Endodermal cell (in vitro differentiated cells): ENCODE measurements at regions not wholly inside any gene's neighbourhood (a gene's known extent, or its start where the extent isn't known, plus 50 kb on each side); places are given as distances from the start of the nearest gene placed in this dataset.
"Not testable (repeated sequence)": the region's sequence is repeated elsewhere in the genome, so short reads cannot be mapped to it uniquely, and the experiment has no call there.

Experiments used
- DNase-seq: peaks from one replicate; pipeline ENCODE4 v3.0.0-alpha.2; 2017
- H3K27ac ChIP-seq: 2 replicates; pipeline ENCODE4 v1.5.1; 2013; ENCODE audit warnings: mild to moderate bottlenecking, low read depth, low read length, moderate library complexity
- H3K27me3 ChIP-seq: 2 replicates; pipeline ENCODE4 v1.6.1; 2013; ENCODE audit warnings: mild to moderate bottlenecking, low read length, moderate library complexity; ENCODE audit not compliant: insufficient read depth, control insufficient read depth, poor library complexity, severe bottlenecking
- H3K36me3 ChIP-seq: 2 replicates; pipeline ENCODE4 v1.7.0; 2013; ENCODE audit warnings: mild to moderate bottlenecking, low read length, moderate library complexity; ENCODE audit not compliant: control insufficient read depth, insufficient read depth
- H3K4me1 ChIP-seq: one replicate; pipeline ENCODE4 v1.7.0; 2013; ENCODE audit warnings: low read length; ENCODE audit not compliant: control insufficient read depth, insufficient read depth
- H3K4me3 ChIP-seq: 2 replicates; pipeline ENCODE4 v1.5.1; 2013; ENCODE audit warnings: mild to moderate bottlenecking, low read length, moderate library complexity
- H3K9ac ChIP-seq: 2 replicates; pipeline ENCODE4 v1.6.1; 2013; ENCODE audit warnings: mild to moderate bottlenecking, low read length, moderate library complexity; ENCODE audit not compliant: poor library complexity, severe bottlenecking; ENCODE audit errors: extremely low read depth
- H3K9me3 ChIP-seq: 2 replicates; pipeline ENCODE4 v1.6.1; 2013; ENCODE audit warnings: mild to moderate bottlenecking, low read length, moderate library complexity; ENCODE audit not compliant: control insufficient read depth
- H3K27ac Mint-ChIP-seq: 2 replicates; pipeline ENCODE4 v1.8.0; 2020; ENCODE audit warnings: mixed read lengths
- H3K27me3 Mint-ChIP-seq: 2 replicates; pipeline ENCODE4 v1.8.0; 2021; ENCODE audit warnings: mild to moderate bottlenecking, mixed read lengths; ENCODE audit not compliant: insufficient read depth
- H3K36me3 Mint-ChIP-seq: 2 replicates; pipeline ENCODE4 v1.8.0; 2020; ENCODE audit warnings: low read depth, mixed read lengths
- H3K4me1 Mint-ChIP-seq: 2 replicates; pipeline ENCODE4 v1.8.0; 2020; ENCODE audit warnings: mixed read lengths
- H3K4me3 Mint-ChIP-seq: 2 replicates; pipeline ENCODE4 v1.8.0; 2020; ENCODE audit warnings: mild to moderate bottlenecking, moderate library complexity, mixed read lengths
- H3K9me3 Mint-ChIP-seq: 2 replicates; pipeline ENCODE4 v1.8.0; 2020; ENCODE audit warnings: mild to moderate bottlenecking, mixed read lengths
- WGBS, 2 experiments: methylation state at CpG; one replicate each; pipeline versions ENCODE4 v1.1.5 to v1.1.7; 2013; ENCODE audit warnings: missing lambda C conversion rate in 2 of 2, mixed read lengths in 1 of 2; ENCODE audit not compliant: insufficient coverage in 1 of 2, insufficient read length in 1 of 2; 5-methylcytosine and 5-hydroxymethylcytosine counted together
- TF ChIP-seq, protein P1 (sequence below): fragments of 200-600 bp; sonication (generic); conservative IDR thresholded peaks from 2 replicates; pipeline ENCODE4 v1.5.0; 2021; ENCODE audit warnings: antibody characterized with exemption, mild to moderate bottlenecking

DNA sequence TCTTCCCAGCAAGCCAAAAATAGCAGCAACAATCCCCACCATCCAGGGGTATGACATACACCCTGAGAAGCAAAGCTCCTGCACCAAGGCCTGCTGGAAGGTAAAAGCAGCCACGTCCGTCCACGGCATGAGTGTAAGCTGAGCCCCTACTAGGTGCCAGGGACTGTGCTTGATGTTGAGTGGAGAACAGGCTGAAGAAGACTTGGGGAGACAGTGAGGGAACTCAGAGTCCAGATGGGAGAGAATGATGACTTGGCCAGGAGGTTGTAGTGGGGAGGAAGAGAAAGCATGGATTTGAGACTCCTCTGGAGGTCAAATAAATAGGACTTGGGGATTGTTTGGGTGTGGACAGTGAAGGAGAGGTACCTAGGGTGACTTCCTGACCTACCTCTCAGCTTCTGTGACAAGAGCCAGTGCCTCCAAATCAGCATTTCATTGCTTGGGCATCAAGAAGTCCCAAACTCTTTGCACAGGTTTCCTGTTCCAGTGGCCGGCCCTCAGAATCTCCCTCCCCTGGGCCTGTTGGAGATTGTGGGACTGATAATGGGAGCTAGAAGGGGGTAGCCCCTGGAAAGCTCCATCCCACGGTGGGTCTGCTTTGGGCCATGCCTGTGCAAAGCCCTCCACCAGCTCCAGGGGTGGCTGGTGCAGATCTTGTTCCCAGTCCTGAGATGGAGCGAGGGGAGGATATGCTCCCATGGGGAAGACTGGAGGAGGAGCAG is 58.3 kb upstream of the ADAMTS2 start:
- peaks cover 2% of the 10 kb centered on the region for H3K36me3 Mint-ChIP-seq
- Histone ChIP-seq H3K9ac (no peak overlapping the region), H3K9me3 (peaks cover 38% of the 10 kb centered on the region), H3K27me3 (no peaks in the 10 kb centered on the region), H3K36me3 (no peaks in the 10 kb centered on the region), H3K4me3 (no peak overlapping the region), H3K4me1 (no peaks in the 10 kb centered on the region), H3K27ac (no peak overlapping the region)
- no peaks in the 10 kb centered on the region for H3K4me1 Mint-ChIP-seq
- 88 to 97% methylated on average over 4 to 6 of the region's 6 CpGs for WGBS, 2 experiments
- TF ChIP-seq, protein P1, sequence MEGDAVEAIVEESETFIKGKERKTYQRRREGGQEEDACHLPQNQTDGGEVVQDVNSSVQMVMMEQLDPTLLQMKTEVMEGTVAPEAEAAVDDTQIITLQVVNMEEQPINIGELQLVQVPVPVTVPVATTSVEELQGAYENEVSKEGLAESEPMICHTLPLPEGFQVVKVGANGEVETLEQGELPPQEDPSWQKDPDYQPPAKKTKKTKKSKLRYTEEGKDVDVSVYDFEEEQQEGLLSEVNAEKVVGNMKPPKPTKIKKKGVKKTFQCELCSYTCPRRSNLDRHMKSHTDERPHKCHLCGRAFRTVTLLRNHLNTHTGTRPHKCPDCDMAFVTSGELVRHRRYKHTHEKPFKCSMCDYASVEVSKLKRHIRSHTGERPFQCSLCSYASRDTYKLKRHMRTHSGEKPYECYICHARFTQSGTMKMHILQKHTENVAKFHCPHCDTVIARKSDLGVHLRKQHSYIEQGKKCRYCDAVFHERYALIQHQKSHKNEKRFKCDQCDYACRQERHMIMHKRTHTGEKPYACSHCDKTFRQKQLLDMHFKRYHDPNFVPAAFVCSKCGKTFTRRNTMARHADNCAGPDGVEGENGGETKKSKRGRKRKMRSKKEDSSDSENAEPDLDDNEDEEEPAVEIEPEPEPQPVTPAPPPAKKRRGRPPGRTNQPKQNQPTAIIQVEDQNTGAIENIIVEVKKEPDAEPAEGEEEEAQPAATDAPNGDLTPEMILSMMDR: no peak
- DNase-seq: peak; percentile 35
- no peak overlapping the region for H3K4me3 Mint-ChIP-seq
- H3K27ac Mint-ChIP-seq: no peak overlapping the region
- no peaks in the 10 kb centered on the region for H3K27me3 Mint-ChIP-seq
- peaks cover 48% of the 10 kb centered on the region for H3K9me3 Mint-ChIP-seq

DNA sequence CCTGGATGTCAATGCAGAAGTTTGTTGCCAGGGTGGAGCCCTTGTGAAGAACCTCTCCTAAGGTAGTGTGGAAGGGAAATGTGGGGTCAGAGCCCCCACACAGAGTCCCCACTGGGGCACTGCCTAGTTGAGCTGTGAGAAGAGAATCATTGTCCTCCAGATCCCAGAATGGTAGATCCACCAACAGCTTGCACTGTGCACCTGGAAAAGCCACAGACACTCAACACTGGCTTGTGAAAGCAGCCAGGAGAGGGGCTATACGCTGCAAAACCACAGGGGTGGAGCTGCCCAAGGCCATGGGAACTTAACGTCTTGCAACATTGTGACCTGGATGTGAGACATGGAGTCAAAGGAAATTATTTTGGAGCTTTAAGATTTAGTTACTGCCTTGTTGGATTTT is 55.2 kb upstream of the ADAMTS2 start:
- DNase-seq, H3K9ac ChIP-seq, H3K27me3 Mint-ChIP-seq, H3K36me3 ChIP-seq, H3K4me1 ChIP-seq, H3K27me3 ChIP-seq, H3K27ac Mint-ChIP-seq, H3K4me1 Mint-ChIP-seq, H3K27ac ChIP-seq, H3K4me3 ChIP-seq, H3K36me3 Mint-ChIP-seq, H3K4me3 Mint-ChIP-seq: not testable (repeated sequence)
- WGBS, 2 experiments: 78 to 79% methylated on average over 2 of the region's 2 CpGs
- H3K9me3 Mint-ChIP-seq: peaks cover 65% of the 10 kb centered on the region
- H3K9me3 ChIP-seq: peaks cover 40% of the 10 kb centered on the region

DNA sequence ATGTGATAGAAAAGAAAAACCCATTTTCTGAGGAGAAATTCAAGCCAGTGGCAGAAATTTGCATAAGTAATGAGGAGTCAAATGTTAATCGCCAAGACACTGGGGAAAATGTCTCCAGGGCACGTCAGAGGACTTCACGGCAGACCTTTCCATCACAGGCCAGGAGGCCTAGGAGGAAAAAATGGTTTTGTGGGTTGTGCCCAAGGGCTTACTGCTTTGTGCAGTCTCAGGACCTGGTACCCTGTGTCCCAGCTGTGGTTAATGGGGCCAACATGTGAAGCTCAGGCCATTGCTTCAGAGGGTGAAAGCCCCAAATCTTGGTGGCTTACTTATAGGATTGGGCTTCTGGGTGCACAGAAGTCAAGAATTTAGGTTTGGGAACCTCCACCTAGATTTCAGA is 54.8 kb upstream of the ADAMTS2 start:
- Histone ChIP-seq H3K36me3 (no peaks in the 10 kb centered on the region), H3K9me3 (peaks cover 40% of the 10 kb centered on the region), H3K4me1 (no peaks in the 10 kb centered on the region), H3K4me3 (no peak overlapping the region), H3K9ac (no peak overlapping the region), H3K27me3 (no peaks in the 10 kb centered on the region), H3K27ac (no peak overlapping the region)
- Mint-ChIP-seq H3K27ac (no peak overlapping the region), H3K4me1 (no peaks in the 10 kb centered on the region), H3K4me3 (no peak overlapping the region), H3K9me3 (peaks cover 67% of the 10 kb centered on the region), H3K36me3 (peaks cover 2% of the 10 kb centered on the region), H3K27me3 (no peaks in the 10 kb centered on the region)
- DNase-seq: peak; percentile 35
- WGBS, 2 experiments: 49 to 54% methylated on average over 3 of the region's 3 CpGs
- TF ChIP-seq, protein P1: no peak

DNA sequence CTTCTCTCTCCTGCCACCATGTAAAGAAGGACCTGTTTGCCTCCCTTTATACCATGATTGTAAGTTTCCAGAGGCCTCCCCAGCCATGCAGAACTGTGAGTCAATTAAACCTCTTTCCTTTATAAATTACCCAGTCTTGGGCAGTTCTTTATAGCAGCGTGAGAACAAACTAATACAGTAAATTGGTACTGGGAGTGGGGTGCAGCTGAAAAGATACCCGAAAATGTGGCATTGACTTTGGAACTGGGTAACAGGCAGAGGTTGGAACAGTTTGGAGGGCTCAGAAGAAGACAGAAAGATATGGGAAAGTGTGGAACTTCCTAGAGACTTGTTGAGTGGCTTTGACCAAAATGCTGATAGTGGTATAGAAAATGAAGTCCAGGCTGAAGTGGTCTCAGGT is 54.1 kb upstream of the ADAMTS2 start:
- not testable (repeated sequence) for H3K27me3 ChIP-seq, H3K4me3 Mint-ChIP-seq, H3K4me1 ChIP-seq, H3K9ac ChIP-seq, H3K27ac Mint-ChIP-seq, H3K4me1 Mint-ChIP-seq, H3K36me3 ChIP-seq, H3K27me3 Mint-ChIP-seq, H3K4me3 ChIP-seq, DNase-seq, H3K27ac ChIP-seq, H3K36me3 Mint-ChIP-seq
- H3K9me3 ChIP-seq: peaks cover 45% of the 10 kb centered on the region
- WGBS, 2 experiments: 85 to 92% methylated on average over 1 to 2 of the region's 2 CpGs
- peaks cover 67% of the 10 kb centered on the region for H3K9me3 Mint-ChIP-seq
